Mucosa of rectum (tissue), 2 donors: ENCODE measurements at regions not wholly inside any gene's neighbourhood (a gene's known extent, or its start where the extent isn't known, plus 50 kb on each side); places are given as distances from the start of the nearest gene placed in this dataset.

ENCODE experiments used
- H3K27ac ChIP-seq, 2 donors: one replicate each; pipeline ENCODE4 v1.7.0; 2013; ENCODE audit warnings: inconsistent platforms in 2 of 2, low read depth in 2 of 2, low read length in 2 of 2
- H3K27me3 ChIP-seq, 2 donors: one replicate each; pipeline ENCODE4 v1.7.0; 2013; ENCODE audit warnings: low read length in 2 of 2; ENCODE audit not compliant: control insufficient read depth in 2 of 2, insufficient read depth in 2 of 2
- H3K36me3 ChIP-seq, 2 donors: one replicate each; pipeline ENCODE4 v1.7.0; 2013; ENCODE audit warnings: low read length in 2 of 2; ENCODE audit not compliant: control insufficient read depth in 2 of 2, insufficient read depth in 2 of 2
- H3K4me1 ChIP-seq, 2 donors: one replicate each; pipeline ENCODE4 v1.7.0; 2013; ENCODE audit warnings: low read length in 2 of 2, mild to moderate bottlenecking in 1 of 2; ENCODE audit not compliant: control insufficient read depth in 2 of 2, insufficient read depth in 2 of 2
- H3K4me3 ChIP-seq, 2 donors: one replicate each; pipeline ENCODE4 v1.7.0; 2013; ENCODE audit warnings: low read length in 2 of 2
- H3K9ac ChIP-seq, 2 donors: one replicate each; pipeline ENCODE4 v1.7.0; 2013; ENCODE audit warnings: low read length in 2 of 2, low read depth in 1 of 2, mild to moderate bottlenecking in 1 of 2
- H3K9me3 ChIP-seq, 2 donors: one replicate each; pipeline ENCODE4 v1.7.0; 2013; ENCODE audit warnings: low read length in 2 of 2; ENCODE audit not compliant: control insufficient read depth in 2 of 2
- donor health status: healthy.
- donor health status: Normal muscosa, but diverticular disease.

DNA sequence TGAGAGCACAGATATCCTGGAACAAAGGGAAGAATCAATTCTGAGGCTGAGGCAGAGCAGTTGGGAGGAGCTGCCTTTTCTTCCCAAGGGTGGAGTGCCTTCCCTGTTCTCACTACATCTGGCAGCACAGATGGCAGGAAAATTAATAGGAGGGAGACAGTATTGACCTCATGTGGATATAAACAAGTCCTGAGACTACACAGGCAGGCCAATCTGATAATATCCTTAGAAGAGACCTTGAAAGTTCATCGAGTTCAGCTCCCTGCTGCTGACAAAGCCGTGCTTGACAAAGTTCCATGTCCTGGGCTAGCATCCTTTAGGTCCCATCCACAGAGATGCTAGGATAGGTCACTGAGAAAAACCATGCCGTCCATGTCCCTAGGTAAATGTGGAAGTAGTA, 1451.5 kb downstream of the EFNB2 start:
- Histone ChIP-seq H3K27ac (no peak overlapping the region), H3K4me3 (no peak overlapping the region), H3K27me3 (no peaks in the 10 kb centered on the region), H3K36me3 (no peaks in the 10 kb centered on the region), H3K9ac (no peak overlapping the region), H3K4me1 (no peaks in the 10 kb centered on the region), H3K9me3 (no peaks in the 10 kb centered on the region)

DNA sequence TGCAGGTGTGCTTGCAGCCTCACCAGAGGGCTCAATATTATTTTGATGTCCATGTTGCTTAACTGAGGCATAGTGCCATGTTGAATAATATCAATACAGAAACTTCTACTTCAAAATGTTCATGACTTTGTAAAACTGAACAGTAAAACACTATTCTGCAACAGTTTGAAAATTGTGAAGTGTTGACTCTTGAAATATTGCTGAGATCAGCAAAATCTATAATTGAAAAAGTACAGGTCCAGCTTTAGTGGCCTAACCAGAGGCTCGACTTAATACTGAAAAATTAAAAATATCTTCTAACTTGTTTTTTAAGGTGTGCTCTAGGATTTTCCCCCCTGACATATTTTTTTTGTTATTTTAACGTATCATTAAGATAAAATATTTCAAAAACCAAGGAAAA, 1460.7 kb downstream of the EFNB2 start:
- no peaks in the 10 kb centered on the region for H3K27me3 ChIP-seq
- H3K9me3 ChIP-seq: no peaks in the 10 kb centered on the region
- H3K36me3 ChIP-seq: no peaks in the 10 kb centered on the region
- no peaks in the 10 kb centered on the region for H3K4me1 ChIP-seq
- no peak overlapping the region for H3K9ac ChIP-seq
- no peak overlapping the region for H3K4me3 ChIP-seq
- H3K27ac ChIP-seq: no peak overlapping the region

GRCh38 chr13:105073041-105073440, 1462.4 kb downstream of the EFNB2 start:
- Histone ChIP-seq H3K9me3 (no peaks in the 10 kb centered on the region), H3K27me3 (no peaks in the 10 kb centered on the region), H3K4me1 (no peaks in the 10 kb centered on the region), H3K4me3 (no peak overlapping the region), H3K27ac (no peak overlapping the region), H3K36me3 (no peaks in the 10 kb centered on the region), H3K9ac (no peak overlapping the region)

DNA sequence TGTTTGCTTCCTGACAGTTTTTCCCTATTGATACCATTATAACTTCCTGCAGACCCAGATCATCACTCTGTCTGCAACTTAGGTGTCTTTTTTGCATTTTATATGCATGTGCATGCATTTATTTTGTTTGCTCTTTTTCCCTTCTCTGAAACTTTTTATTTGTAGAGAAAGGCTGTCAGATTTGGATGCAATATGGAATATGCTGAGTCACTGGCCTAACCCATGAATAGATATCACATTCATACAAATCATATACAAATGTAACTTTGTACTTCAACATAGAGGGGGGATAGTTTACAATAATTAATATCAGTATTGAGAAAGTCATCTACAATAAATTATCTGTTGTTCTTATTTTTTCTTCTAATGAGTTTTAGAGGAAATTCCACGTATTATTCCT, 1465.0 kb downstream of the EFNB2 start:
- no peak overlapping the region for H3K27ac ChIP-seq
- no peak overlapping the region for H3K4me3 ChIP-seq
- H3K9me3 ChIP-seq: no peaks in the 10 kb centered on the region
- no peaks in the 10 kb centered on the region for H3K36me3 ChIP-seq
- H3K4me1 ChIP-seq: no peaks in the 10 kb centered on the region
- H3K27me3 ChIP-seq: no peaks in the 10 kb centered on the region
- no peak overlapping the region for H3K9ac ChIP-seq

GRCh38 chr13:105069106-105069505, 1466.4 kb downstream of the EFNB2 start:
- no peaks in the 10 kb centered on the region for H3K9me3 ChIP-seq
- no peaks in the 10 kb centered on the region for H3K36me3 ChIP-seq
- H3K9ac ChIP-seq: no peak overlapping the region

GRCh38 chr13:105063676-105064075, 1471.8 kb downstream of the EFNB2 start:
- Histone ChIP-seq H3K36me3 (no peaks in the 10 kb centered on the region), H3K4me3 (no peak overlapping the region), H3K9me3 (no peaks in the 10 kb centered on the region), H3K9ac (no peak overlapping the region), H3K4me1 (no peaks in the 10 kb centered on the region), H3K27me3 (no peaks in the 10 kb centered on the region), H3K27ac (no peak overlapping the region)

More at GRCh38 chr13:105069106-105069505, 1466.4 kb downstream of the EFNB2 start:
- no peaks in the 10 kb centered on the region for H3K27me3 ChIP-seq
- no peak overlapping the region for H3K4me3 ChIP-seq
- H3K4me1 ChIP-seq: no peaks in the 10 kb centered on the region
- no peak overlapping the region for H3K27ac ChIP-seq

DNA sequence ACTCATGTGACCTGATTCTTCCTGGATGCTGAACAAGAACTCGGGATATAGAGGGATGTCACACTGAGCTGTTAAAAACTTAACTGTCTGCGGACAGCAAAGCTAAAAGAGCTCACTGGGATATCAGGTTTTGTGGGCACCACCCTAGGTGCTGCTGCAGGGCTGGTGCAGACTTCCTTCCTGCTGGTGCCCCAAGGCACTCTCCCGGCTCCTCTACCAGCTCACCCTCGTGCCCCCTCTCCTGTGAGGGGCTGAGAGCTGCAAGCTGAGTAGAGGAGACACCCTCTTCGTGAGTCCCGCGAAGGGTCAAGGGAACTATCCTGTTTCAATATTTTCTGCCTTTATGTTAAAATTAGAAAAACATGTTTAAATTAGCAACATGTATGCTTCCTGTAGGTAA, 1475.7 kb downstream of the EFNB2 start:
- Histone ChIP-seq H3K27ac (no peak overlapping the region), H3K9me3 (no peaks in the 10 kb centered on the region), H3K36me3 (no peaks in the 10 kb centered on the region), H3K9ac (no peak overlapping the region), H3K27me3 (no peaks in the 10 kb centered on the region), H3K4me3 (no peak overlapping the region), H3K4me1 (no peaks in the 10 kb centered on the region)

GRCh38 chr13:105058517-105058916, 1476.9 kb downstream of the EFNB2 start:
- H3K4me1 ChIP-seq: no peaks in the 10 kb centered on the region
- H3K27ac ChIP-seq: no peak overlapping the region
- H3K9ac ChIP-seq: no peak overlapping the region
- H3K27me3 ChIP-seq: no peaks in the 10 kb centered on the region
- no peak overlapping the region for H3K4me3 ChIP-seq
- no peaks in the 10 kb centered on the region for H3K9me3 ChIP-seq
- no peaks in the 10 kb centered on the region for H3K36me3 ChIP-seq

- Histone ChIP-seq H3K9ac (no peak overlapping the region), H3K36me3 (no peaks in the 10 kb centered on the region), H3K9me3 (no peaks in the 10 kb centered on the region), H3K4me3 (no peak overlapping the region), H3K4me1 (no peaks in the 10 kb centered on the region), H3K27me3 (no peaks in the 10 kb centered on the region), H3K27ac (no peak overlapping the region)
Observed at GRCh38 chr13:105052711-105053110, 1482.8 kb downstream of the EFNB2 start.

DNA sequence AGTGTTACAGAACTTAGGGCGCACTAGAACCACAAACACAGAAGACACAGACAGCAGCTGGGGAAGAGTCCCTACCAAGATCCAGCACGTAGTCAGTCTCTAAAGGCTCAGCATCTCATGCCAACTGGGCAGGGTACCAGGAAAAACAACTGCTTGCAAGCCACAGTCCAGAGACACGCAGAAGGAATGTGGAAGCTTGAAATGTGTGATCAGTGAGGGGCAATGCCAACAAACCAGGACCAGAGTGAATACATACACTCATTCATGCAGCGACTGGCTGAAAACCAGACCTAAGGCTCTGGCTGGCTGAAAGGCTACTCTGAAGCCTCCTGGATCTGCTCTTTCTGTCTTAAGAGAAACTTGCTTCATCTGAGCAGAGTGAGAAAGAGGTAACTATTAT, 1484.8 kb downstream of the EFNB2 start:
- no peak overlapping the region for H3K4me3 ChIP-seq
- no peaks in the 10 kb centered on the region for H3K36me3 ChIP-seq

DNA sequence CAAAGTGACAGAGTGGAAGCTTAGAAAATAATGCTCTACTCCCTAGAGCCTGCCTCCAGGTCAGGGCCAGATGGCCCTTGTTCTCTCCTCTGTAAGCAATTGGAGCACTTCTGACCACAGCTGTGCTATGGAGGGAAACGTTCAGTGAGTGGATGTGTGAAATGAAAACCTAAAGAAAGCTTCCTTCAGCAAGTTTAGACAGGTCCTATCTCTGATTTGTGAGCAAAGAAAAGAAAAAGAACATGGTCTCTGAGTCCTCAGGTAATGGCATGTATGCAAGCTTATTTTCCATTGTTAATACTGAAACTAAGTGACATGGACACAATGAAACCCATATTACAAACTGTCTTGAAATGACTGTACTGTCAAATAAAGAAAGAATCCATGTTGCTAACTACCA, 1486.8 kb downstream of the EFNB2 start:
- H3K9ac ChIP-seq: no peak overlapping the region
- H3K27me3 ChIP-seq: no peaks in the 10 kb centered on the region
- H3K9me3 ChIP-seq: no peaks in the 10 kb centered on the region
- no peaks in the 10 kb centered on the region for H3K36me3 ChIP-seq
- no peak overlapping the region for H3K27ac ChIP-seq
- H3K4me1 ChIP-seq: no peaks in the 10 kb centered on the region
- H3K4me3 ChIP-seq: no peak overlapping the region

More for the DNA sequence above, 1484.8 kb downstream of the EFNB2 start:
- H3K9me3 ChIP-seq: no peaks in the 10 kb centered on the region
- H3K4me1 ChIP-seq: no peaks in the 10 kb centered on the region
- no peak overlapping the region for H3K27ac ChIP-seq
- H3K27me3 ChIP-seq: no peaks in the 10 kb centered on the region
- H3K9ac ChIP-seq: no peak overlapping the region
